ENCODE measurements at regions not wholly inside any gene's neighbourhood (a gene's known extent, or its start where the extent isn't known, plus 50 kb on each side); places are given as distances from the start of the nearest gene placed in this dataset.
A peak's percentile ranks its signal among the peaks of the same experiment; 100 is the strongest.

DNA sequence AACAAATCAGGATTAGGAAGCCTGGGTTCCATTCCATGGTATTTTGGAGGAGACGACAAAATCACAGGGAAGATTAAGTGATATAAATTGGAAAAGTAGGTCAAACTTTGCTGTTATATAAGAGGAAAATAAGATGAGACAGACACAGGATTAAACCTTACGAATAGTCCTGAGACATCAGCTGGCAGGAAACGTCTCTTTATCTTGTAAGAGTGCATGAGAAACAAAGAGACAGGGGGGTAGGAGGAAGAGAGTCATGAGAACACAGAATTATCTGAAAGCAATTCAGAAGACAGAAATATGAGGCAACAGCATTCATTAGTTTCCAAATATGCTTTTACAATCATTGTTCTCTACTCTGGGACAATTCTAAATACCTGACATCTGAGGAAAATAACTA, 310.6 kb upstream of the MIR17HG start:
- Mint-ChIP-seq H3K36me3 (ENCODE audit: low read depth) (no peaks in the 10 kb centered on the region), H3K27me3 (ENCODE audit: insufficient read depth, low read depth, poor library complexity) (no peaks in the 10 kb centered on the region), H3K27ac (peak overlapping the region; percentile 25; the same call in 1 of the 2 replicates), H3K4me3 (no peak overlapping the region), H3K9me3 (no peaks in the 10 kb centered on the region), H3K4me1 (peaks cover 10% of the 10 kb centered on the region)
- Histone ChIP-seq H3F3A (replicated peaks; ENCODE audit: low read depth) (no peaks in the 10 kb centered on the region), H4K20me1 (replicated peaks; ENCODE audit: insufficient read depth) (no peaks in the 10 kb centered on the region), H3K36me3 (ENCODE audit: insufficient read depth) (no peaks in the 10 kb centered on the region), H3K4me1 (ENCODE audit: insufficient read depth) (no peaks in the 10 kb centered on the region; the same call in 1 of the 2 replicates), H3K4me3 (no peak overlapping the region), H3K27me3 (ENCODE audit: insufficient read depth) (no peaks in the 10 kb centered on the region), H3K9me2 (ENCODE audit: insufficient read depth) (peaks cover 3% of the 10 kb centered on the region; the same call in 1 of the 2 replicates), H3K27ac (ENCODE audit: low read depth) (no peak overlapping the region), H3K79me2 (replicated peaks; ENCODE audit: insufficient read depth) (no peaks in the 10 kb centered on the region), H3K4me2 (no peak overlapping the region), H2AFZ (no peak overlapping the region)
- TF ChIP-seq, protein P1, sequence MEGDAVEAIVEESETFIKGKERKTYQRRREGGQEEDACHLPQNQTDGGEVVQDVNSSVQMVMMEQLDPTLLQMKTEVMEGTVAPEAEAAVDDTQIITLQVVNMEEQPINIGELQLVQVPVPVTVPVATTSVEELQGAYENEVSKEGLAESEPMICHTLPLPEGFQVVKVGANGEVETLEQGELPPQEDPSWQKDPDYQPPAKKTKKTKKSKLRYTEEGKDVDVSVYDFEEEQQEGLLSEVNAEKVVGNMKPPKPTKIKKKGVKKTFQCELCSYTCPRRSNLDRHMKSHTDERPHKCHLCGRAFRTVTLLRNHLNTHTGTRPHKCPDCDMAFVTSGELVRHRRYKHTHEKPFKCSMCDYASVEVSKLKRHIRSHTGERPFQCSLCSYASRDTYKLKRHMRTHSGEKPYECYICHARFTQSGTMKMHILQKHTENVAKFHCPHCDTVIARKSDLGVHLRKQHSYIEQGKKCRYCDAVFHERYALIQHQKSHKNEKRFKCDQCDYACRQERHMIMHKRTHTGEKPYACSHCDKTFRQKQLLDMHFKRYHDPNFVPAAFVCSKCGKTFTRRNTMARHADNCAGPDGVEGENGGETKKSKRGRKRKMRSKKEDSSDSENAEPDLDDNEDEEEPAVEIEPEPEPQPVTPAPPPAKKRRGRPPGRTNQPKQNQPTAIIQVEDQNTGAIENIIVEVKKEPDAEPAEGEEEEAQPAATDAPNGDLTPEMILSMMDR (conservative IDR thresholded peaks at IDR 0.05; ENCODE audit: low read depth in 2 of 2), result no peak
- TF ChIP-seq, protein P2, sequence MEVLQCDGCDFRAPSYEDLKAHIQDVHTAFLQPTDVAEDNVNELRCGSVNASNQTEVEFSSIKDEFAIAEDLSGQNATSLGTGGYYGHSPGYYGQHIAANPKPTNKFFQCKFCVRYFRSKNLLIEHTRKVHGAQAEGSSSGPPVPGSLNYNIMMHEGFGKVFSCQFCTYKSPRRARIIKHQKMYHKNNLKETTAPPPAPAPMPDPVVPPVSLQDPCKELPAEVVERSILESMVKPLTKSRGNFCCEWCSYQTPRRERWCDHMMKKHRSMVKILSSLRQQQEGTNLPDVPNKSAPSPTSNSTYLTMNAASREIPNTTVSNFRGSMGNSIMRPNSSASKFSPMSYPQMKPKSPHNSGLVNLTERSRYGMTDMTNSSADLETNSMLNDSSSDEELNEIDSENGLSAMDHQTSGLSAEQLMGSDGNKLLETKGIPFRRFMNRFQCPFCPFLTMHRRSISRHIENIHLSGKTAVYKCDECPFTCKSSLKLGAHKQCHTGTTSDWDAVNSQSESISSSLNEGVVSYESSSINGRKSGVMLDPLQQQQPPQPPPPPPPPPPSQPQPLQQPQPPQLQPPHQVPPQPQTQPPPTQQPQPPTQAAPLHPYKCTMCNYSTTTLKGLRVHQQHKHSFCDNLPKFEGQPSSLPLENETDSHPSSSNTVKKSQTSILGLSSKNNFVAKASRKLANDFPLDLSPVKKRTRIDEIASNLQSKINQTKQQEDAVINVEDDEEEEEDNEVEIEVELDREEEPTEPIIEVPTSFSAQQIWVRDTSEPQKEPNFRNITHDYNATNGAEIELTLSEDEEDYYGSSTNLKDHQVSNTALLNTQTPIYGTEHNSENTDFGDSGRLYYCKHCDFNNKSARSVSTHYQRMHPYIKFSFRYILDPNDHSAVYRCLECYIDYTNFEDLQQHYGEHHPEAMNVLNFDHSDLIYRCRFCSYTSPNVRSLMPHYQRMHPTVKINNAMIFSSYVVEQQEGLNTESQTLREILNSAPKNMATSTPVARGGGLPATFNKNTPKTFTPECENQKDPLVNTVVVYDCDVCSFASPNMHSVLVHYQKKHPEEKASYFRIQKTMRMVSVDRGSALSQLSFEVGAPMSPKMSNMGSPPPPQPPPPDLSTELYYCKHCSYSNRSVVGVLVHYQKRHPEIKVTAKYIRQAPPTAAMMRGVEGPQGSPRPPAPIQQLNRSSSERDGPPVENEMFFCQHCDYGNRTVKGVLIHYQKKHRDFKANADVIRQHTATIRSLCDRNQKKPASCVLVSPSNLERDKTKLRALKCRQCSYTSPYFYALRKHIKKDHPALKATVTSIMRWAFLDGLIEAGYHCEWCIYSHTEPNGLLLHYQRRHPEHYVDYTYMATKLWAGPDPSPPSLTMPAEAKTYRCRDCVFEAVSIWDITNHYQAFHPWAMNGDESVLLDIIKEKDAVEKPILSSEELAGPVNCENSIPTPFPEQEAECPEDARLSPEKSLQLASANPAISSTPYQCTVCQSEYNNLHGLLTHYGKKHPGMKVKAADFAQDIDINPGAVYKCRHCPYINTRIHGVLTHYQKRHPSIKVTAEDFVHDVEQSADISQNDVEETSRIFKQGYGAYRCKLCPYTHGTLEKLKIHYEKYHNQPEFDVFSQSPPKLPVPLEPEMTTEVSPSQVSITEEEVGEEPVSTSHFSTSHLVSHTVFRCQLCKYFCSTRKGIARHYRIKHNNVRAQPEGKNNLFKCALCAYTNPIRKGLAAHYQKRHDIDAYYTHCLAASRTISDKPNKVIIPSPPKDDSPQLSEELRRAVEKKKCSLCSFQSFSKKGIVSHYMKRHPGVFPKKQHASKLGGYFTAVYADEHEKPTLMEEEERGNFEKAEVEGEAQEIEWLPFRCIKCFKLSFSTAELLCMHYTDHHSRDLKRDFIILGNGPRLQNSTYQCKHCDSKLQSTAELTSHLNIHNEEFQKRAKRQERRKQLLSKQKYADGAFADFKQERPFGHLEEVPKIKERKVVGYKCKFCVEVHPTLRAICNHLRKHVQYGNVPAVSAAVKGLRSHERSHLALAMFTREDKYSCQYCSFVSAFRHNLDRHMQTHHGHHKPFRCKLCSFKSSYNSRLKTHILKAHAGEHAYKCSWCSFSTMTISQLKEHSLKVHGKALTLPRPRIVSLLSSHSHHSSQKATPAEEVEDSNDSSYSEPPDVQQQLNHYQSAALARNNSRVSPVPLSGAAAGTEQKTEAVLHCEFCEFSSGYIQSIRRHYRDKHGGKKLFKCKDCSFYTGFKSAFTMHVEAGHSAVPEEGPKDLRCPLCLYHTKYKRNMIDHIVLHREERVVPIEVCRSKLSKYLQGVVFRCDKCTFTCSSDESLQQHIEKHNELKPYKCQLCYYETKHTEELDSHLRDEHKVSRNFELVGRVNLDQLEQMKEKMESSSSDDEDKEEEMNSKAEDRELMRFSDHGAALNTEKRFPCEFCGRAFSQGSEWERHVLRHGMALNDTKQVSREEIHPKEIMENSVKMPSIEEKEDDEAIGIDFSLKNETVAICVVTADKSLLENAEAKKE (CRISPR knock-in tag; IDR thresholded peaks at IDR 0.05), result no peak
- no peak for TF ChIP-seq CREB1 (CRISPR knock-in tag; IDR thresholded peaks at IDR 0.05; ENCODE audit: low read depth)
- no peak for TF ChIP-seq EZH2 (IDR thresholded peaks at IDR 0.05; ENCODE audit: low read depth, unreplicated experiment)
- TF ChIP-seq, protein P3, sequence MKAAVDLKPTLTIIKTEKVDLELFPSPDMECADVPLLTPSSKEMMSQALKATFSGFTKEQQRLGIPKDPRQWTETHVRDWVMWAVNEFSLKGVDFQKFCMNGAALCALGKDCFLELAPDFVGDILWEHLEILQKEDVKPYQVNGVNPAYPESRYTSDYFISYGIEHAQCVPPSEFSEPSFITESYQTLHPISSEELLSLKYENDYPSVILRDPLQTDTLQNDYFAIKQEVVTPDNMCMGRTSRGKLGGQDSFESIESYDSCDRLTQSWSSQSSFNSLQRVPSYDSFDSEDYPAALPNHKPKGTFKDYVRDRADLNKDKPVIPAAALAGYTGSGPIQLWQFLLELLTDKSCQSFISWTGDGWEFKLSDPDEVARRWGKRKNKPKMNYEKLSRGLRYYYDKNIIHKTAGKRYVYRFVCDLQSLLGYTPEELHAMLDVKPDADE (IDR thresholded peaks at IDR 0.05), result no peak
- no peak for TF ChIP-seq ZNF114 (CRISPR knock-in tag; IDR thresholded peaks at IDR 0.05)
- no peak for TF ChIP-seq POLR2AphosphoS5 (IDR thresholded peaks at IDR 0.05; ENCODE audit: low read depth)
- TF ChIP-seq STAT1 (IDR thresholded peaks at IDR 0.05; ENCODE audit: unreplicated experiment), result no peak
- TF ChIP-seq JUNB (IDR thresholded peaks at IDR 0.05; ENCODE audit: unreplicated experiment), result no peak
- TF ChIP-seq NANOG (IDR thresholded peaks at IDR 0.05; ENCODE audit: borderline replicate concordance), result no peak
- TF ChIP-seq, protein P4, sequence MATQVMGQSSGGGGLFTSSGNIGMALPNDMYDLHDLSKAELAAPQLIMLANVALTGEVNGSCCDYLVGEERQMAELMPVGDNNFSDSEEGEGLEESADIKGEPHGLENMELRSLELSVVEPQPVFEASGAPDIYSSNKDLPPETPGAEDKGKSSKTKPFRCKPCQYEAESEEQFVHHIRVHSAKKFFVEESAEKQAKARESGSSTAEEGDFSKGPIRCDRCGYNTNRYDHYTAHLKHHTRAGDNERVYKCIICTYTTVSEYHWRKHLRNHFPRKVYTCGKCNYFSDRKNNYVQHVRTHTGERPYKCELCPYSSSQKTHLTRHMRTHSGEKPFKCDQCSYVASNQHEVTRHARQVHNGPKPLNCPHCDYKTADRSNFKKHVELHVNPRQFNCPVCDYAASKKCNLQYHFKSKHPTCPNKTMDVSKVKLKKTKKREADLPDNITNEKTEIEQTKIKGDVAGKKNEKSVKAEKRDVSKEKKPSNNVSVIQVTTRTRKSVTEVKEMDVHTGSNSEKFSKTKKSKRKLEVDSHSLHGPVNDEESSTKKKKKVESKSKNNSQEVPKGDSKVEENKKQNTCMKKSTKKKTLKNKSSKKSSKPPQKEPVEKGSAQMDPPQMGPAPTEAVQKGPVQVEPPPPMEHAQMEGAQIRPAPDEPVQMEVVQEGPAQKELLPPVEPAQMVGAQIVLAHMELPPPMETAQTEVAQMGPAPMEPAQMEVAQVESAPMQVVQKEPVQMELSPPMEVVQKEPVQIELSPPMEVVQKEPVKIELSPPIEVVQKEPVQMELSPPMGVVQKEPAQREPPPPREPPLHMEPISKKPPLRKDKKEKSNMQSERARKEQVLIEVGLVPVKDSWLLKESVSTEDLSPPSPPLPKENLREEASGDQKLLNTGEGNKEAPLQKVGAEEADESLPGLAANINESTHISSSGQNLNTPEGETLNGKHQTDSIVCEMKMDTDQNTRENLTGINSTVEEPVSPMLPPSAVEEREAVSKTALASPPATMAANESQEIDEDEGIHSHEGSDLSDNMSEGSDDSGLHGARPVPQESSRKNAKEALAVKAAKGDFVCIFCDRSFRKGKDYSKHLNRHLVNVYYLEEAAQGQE (IDR thresholded peaks at IDR 0.05; ENCODE audit: unreplicated experiment), result no peak
- no peak for TF ChIP-seq EZH2phosphoT487 (IDR thresholded peaks at IDR 0.05; ENCODE audit: unreplicated experiment)
- no peak for TF ChIP-seq ZNF331 (CRISPR knock-in tag; IDR thresholded peaks at IDR 0.05; ENCODE audit: low read depth)
- no peak for ATAC-seq
- no peak for DNase-seq (ENCODE audit: low spot score)

All from GM23338 (cell line).